C4-2B (cell line): ENCODE measurements at regions not wholly inside any gene's neighbourhood (a gene's known extent, or its start where the extent isn't known, plus 50 kb on each side); places are given as distances from the start of the nearest gene placed in this dataset.

ENCODE experiments used
- H3K27ac ChIP-seq: fragments of 450-650 bp; 2 replicates; pipeline ENCODE4 v1.5.1; 2017
- ZFX ChIP-seq: fragments of 450-650 bp; IDR thresholded peaks from 2 replicates; pipeline ENCODE4 v1.6.1; 2017
- TF ChIP-seq, protein P1 (sequence below): fragments of 450-650 bp; conservative IDR thresholded peaks from 2 replicates; pipeline ENCODE4 v1.5.1; 2017; ENCODE audit warnings: mild to moderate bottlenecking

GRCh38 chr4:166400270-166400894, 527.3 kb downstream of the TLL1 start:
- TF ChIP-seq, protein P1, sequence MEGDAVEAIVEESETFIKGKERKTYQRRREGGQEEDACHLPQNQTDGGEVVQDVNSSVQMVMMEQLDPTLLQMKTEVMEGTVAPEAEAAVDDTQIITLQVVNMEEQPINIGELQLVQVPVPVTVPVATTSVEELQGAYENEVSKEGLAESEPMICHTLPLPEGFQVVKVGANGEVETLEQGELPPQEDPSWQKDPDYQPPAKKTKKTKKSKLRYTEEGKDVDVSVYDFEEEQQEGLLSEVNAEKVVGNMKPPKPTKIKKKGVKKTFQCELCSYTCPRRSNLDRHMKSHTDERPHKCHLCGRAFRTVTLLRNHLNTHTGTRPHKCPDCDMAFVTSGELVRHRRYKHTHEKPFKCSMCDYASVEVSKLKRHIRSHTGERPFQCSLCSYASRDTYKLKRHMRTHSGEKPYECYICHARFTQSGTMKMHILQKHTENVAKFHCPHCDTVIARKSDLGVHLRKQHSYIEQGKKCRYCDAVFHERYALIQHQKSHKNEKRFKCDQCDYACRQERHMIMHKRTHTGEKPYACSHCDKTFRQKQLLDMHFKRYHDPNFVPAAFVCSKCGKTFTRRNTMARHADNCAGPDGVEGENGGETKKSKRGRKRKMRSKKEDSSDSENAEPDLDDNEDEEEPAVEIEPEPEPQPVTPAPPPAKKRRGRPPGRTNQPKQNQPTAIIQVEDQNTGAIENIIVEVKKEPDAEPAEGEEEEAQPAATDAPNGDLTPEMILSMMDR = no peak
- TF ChIP-seq ZFX = no peak
- H3K27ac ChIP-seq = no peak overlapping the region

DNA sequence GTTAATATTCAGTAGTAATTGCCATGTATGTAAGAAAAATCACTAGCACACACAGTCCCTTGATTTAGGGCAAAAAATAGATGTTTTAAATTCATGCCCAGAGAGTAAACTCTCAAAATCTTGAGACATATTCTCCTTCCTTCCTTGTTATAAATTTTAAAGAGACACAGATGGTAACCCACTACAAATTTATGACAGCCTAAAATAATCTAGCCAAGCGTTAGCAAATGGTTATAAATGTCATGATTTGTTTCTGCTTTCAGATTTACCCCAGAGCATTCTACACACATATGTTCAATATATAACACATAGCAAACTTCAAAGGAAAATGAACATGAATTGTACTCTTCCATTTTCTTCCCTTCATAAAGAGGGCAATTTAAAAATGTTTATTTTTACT, 540.3 kb downstream of the TLL1 start:
- H3K27ac ChIP-seq = no peak overlapping the region
- TF ChIP-seq, protein P1 = no peak
- TF ChIP-seq ZFX = no peak

DNA sequence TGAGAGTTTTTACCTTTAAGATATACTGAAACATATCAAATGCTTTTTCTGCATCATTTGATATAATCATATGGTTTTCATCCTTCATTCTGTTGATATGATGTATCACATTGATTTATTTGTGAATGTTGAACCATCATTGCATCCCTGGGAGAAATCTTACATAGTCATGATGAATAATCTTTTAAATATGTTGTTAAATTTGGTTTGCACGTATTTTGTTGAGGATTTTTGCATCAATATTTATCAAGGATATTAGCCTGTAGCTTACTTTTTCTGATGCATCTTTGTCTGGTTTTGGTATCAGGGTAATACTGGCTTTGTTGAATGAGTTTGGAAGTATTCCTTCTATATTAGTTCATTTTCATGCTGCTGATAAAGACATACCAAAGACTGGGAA, 541.4 kb downstream of the TLL1 start:
- H3K27ac ChIP-seq = no peak overlapping the region
- TF ChIP-seq, protein P1 = no peak
- no peak for TF ChIP-seq ZFX

DNA sequence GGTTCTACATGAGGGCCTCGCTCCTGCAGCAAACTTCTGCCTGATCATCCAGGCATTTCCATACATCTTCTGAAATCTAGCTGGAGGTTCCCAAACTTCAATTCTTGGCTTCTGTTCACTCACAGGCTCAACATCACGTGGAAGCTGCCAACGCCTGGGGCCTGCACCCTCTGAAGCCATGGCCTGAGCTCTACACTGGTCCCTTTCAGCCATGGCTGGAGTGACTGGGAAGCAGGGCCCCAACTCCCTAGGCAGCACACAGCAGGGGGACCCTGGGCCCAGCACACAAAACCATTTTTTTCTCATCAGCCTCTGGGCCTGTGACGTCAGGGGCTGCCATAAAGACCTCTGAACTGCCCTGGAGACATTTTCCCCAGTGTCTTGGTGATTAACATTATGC, 542.7 kb downstream of the TLL1 start:
- H3K27ac ChIP-seq = no peak overlapping the region
- TF ChIP-seq ZFX = no peak
- TF ChIP-seq, protein P1 = no peak

DNA sequence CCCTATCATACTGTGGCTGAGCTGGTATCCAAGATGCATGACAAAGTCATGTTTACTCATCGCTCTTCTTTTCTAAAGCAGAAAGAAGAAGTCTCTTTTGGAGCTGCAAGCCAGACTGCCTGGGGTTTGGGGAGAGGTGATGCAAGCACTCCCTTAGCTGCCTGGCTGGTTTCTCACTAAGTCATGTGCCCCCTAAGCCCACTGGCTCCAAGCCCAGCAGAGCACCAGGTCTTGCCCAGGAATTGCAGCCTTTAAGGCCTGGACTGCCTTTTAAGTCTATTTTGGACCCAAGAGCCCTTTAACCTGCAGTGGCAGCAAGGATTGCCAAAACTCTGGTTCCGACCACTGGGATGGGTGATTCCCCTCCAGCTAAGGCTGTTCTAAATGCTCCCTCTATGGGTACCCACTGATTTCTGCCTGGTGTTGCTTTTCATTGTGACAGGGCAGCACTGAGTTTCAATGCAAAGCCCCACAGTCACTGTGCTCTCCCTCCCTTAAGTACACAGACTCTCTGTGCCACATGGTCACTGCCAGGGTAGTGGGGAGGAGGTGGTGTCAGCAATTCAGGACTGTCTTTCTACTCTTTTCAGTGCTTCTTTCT, 548.6 kb downstream of the TLL1 start:
- no peak overlapping the region for H3K27ac ChIP-seq
- TF ChIP-seq ZFX = no peak
- TF ChIP-seq, protein P1 = no peak

DNA sequence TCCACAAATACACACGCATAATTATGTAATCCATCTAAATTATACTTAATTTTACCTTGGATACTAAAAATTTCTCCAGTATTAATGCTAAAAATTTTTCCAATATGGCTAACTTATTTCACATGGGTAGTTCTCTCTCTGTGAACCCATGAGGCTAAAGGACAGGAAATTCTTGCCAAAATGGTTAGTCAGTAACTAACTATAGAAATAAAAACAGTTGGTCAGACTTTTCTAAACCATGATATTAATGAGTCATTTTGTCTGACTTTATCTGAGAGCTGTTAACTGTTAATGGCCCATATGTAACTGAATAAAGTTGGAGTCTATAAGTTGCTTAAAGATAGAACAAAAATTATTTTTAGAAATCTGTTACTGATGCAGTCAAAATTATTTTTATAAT, 549.4 kb downstream of the TLL1 start:
- H3K27ac ChIP-seq = no peak overlapping the region
- TF ChIP-seq, protein P1 = no peak
- TF ChIP-seq ZFX = no peak

DNA sequence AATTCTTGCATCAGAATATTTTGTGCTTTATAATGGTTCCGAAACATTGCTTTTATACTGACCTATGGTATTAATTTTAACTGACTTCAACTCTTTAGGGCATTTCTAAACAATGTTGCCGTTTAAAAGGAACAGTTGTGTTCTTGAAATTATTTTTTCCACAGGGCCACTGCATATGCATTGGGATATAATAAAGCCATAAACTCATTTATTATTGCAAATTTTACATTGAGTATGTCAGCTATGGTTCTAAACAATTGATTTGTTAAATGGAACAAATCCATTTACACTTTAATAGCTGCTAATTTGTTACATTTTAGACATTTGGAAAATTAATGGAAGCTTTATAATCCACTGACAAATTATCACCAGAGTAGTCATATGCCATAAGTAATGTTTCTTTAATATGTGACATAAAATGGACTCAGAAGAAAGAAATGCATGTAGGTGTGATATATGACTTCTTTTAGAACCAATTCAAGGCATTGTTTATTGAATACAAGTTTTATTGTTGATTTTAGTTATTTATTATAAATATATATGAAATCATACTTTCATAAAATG, 553.3 kb downstream of the TLL1 start:
- no peak overlapping the region for H3K27ac ChIP-seq
- TF ChIP-seq ZFX = no peak
- TF ChIP-seq, protein P1 = no peak
